HG03439 (cell line): ENCODE measurements at regions not wholly inside any gene's neighbourhood (a gene's known extent, or its start where the extent isn't known, plus 50 kb on each side); places are given as distances from the start of the nearest gene placed in this dataset.
"Not testable (repeated sequence)": the region's sequence is repeated elsewhere in the genome, so short reads cannot be mapped to it uniquely, and the experiment has no call there.

Experiments used
- ATAC-seq: cut with Tn5 transposase; IDR thresholded peaks from one replicate; pipeline ENCODE4 v1.9.1; 2021; ENCODE audit warnings: mild to moderate bottlenecking, moderate library complexity; ENCODE audit not compliant: unreplicated experiment

- ATAC-seq, result no peak
Measured at GRCh38 chr12:131620520-131620919, 90.4 kb upstream of the SFSWAP start.

- no peak for ATAC-seq
Measured at GRCh38 chr12:131620946-131621681, 89.8 kb upstream of the SFSWAP start.

DNA sequence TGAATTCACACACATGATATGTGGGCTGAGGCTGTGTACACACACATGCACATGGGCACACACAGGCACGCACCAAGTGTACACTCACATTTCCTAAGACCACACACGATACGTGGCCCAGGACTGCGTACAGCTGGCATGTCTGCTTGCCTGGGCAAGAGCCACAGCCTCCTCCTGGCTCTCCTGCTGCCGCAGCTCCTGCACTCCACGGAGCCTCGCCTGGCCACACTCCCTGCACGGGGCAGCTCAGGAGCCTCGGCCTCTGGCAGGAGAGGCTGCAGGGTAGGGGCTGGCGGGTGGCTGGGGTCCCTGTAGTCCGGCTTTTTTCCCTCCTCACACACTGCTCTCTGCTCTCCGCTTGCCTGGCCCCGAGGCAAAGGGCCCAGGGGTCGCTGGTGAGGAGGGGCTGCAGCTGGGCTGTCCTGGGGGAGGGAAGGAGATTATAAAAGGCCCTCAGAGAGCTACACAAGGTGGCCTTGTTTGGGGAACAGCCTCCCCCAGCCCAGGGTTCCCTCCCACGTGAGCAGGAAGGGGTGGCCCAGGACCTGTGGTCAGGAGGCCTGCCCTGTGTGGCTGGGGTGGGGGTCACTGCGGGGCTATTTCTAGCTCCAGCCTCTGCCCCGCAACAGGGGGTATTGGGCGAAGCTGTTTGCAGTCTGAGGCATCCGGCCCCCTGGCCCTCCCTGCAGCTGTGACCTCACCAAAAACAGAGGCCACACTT is 89.0 kb upstream of the SFSWAP start:
- no peak for ATAC-seq

DNA sequence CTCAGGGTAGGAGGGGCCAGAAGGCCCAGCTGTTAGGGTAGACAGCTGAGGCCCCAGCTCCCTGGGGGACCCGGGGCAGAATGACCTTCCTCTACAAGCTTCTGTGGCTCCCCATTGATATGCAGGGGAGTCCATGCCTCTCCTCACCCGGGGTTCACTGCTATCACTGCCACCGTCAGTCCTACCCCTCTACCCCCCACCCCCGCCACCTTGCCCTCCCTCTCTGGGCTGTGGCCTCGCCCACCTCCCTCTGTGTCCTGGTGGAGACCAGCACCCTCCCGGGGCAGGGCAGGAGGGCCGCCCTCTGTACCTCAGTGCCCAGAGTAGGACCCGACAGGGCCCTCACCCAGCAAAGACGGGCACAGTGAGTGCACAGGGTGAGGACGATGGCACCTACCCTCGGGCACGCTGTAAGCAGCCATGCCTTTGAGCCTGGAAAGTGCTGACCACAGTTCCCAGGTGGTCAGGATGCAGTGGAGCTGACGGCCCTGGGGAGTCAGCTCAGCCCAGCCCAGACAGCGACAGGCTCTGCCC is 88.4 kb upstream of the SFSWAP start:
- ATAC-seq, result no peak

- ATAC-seq, result not testable (repeated sequence)
Measured at GRCh38 chr12:131623404-131624368, 87.2 kb upstream of the SFSWAP start.

DNA sequence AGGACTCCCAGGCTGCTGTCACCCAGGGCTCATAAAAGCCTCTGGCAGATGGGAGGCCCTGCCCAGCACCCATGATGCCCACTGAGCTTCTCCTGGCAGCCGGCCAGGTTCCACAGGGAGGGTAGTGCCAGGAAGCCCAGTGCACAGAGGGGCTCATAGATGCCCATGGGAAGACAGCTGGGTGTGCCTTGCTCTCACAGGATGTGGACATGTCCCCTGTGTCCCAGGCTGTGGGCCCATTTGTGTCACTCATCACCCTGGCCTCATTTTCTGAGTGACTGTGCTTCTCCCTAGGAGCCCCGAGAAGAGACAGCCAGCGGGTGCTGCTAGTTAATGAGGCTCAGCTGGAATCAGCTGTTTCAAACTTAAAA is 86.5 kb upstream of the SFSWAP start:
- not testable (repeated sequence) for ATAC-seq

GRCh38 chr12:131624756-131625501 is 86.0 kb upstream of the SFSWAP start:
- ATAC-seq, result not testable (repeated sequence)

GRCh38 chr12:131625966-131626722 is 84.7 kb upstream of the SFSWAP start:
- ATAC-seq, result not testable (repeated sequence)

- ATAC-seq, result not testable (repeated sequence)
Measured at GRCh38 chr12:131627151-131628022, 83.5 kb upstream of the SFSWAP start.

DNA sequence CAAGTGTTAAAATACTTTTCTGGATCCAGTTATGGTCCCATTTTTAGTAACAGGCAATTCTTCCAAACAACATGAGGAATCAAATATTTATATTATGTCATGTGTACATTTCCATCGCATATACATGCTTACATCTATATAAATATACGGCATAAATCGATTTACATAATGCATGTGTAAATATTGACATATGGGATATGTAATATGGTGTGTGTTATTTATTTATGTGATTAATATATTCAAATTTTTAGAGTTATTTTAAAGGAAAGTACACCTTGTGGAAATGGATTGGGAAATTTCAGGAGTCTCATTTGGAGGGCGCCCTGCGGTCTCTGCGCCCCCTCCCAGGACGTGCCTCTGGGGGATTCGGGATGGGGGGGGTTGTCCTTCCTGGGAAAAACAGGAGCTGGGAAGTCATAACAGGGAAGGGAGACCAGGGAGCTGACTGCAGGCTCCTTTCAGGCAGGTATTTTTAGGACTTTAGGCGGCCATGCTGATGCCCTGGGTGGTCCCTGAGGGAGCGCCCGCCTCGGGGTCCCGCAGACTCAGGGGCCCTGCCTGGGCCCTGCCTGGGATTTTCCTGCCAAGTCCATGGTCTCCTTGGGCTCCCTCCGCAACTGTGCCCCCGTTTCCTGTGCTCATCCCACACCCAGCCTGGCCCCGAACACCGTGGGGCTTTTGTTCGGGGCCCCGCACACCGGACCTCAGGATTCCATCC is 82.7 kb upstream of the SFSWAP start:
- no peak for ATAC-seq

- no peak for ATAC-seq
Measured at GRCh38 chr12:131628766-131629448, 82.0 kb upstream of the SFSWAP start.

GRCh38 chr12:131631230-131631629 is 79.7 kb upstream of the SFSWAP start:
- no peak for ATAC-seq

GRCh38 chr12:131631889-131632651 is 78.8 kb upstream of the SFSWAP start:
- not testable (repeated sequence) for ATAC-seq

DNA sequence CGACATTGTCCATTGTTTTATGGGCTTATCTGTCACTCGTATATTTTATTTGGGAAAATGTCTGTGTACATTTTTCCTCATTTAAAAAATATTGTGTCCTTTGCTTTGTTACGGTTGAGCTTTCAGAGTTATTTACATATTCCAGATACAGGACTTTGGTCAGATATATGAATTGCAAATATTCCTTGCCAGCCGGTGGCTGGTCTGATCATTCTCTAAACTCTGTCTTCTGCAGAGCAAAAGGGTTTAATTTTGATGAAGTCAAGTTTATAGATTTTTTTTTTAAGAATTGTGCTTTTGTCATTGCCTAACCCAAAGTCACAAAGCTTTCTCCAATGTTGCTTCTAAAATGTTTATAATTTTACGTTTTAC is 78.3 kb upstream of the SFSWAP start:
- ATAC-seq, result not testable (repeated sequence)

GRCh38 chr12:131633610-131634009 is 77.3 kb upstream of the SFSWAP start:
- not testable (repeated sequence) for ATAC-seq

DNA sequence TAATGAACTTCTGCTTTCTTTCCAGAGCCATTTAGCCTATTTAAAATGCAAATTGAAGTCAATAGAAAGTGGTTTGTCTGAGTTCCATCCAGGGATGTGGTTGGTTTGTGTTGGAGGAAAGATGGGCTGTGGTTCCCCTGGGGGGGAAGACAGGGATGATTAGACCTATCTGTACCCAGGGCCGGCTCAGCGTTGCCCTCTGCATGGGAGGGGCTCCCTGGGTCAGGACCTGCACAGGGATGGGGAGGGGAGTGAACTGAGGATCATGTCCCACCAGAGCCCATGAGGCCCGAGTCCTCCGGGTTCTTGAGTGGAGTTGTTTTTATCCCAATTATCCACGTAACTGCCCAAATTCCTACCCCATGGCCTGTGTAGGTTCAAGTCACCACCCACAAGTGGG is 76.9 kb upstream of the SFSWAP start:
- ATAC-seq, result no peak

DNA sequence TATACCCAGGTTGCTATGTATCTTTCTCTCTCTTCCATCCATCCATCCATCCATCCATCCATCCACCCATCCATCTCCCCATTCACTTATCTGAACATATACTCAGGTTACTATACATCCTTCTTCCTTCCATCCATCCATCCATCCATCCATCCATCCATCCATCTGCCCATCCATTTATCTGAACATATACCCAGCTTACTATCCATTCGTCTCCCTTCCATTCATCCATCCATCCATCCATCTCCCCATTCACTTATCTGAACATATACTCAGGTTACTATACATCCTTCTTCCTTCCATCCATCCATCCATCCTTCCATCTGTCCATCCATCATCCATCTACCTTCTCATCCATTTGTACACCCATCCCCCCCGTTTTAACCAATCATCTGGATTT is 75.9 kb upstream of the SFSWAP start:
- ATAC-seq, result not testable (repeated sequence)
